ENCODE measurements at regions not wholly inside any gene's neighbourhood (a gene's known extent, or its start where the extent isn't known, plus 50 kb on each side); places are given as distances from the start of the nearest gene placed in this dataset.
"Not testable (repeated sequence)": the region's sequence is repeated elsewhere in the genome, so short reads cannot be mapped to it uniquely, and the experiment has no call there.

- DNase-seq (ENCODE audit: low spot score): no peak
- Histone ChIP-seq H3K4me3 (no peak overlapping the region), H3K9me3 (no peaks in the 10 kb centered on the region), H3K27me3 (no peaks in the 10 kb centered on the region), H3K27ac (no peak overlapping the region), H3K36me3 (no peaks in the 10 kb centered on the region), H3K4me1 (no peaks in the 10 kb centered on the region)
- no peak for TF ChIP-seq CTCF (IDR thresholded peaks at IDR 0.05)
These were observed 274.1 kb upstream of the CHRM3 start for GRCh38 chr1:239112101-239112935.

- H3K36me3 ChIP-seq: no peaks in the 10 kb centered on the region
- no peaks in the 10 kb centered on the region for H3K27me3 ChIP-seq
- no peaks in the 10 kb centered on the region for H3K4me1 ChIP-seq
- DNase-seq (ENCODE audit: low spot score): no peak
- no peak overlapping the region for H3K27ac ChIP-seq
- no peak overlapping the region for H3K4me3 ChIP-seq
- no peak for TF ChIP-seq CTCF (IDR thresholded peaks at IDR 0.05)
- no peaks in the 10 kb centered on the region for H3K9me3 ChIP-seq
These were observed 278.7 kb upstream of the CHRM3 start for GRCh38 chr1:239107676-239108075.

GRCh38 chr1:239106689-239107088 lies 279.7 kb upstream of the CHRM3 start:
- not testable (repeated sequence) for H3K4me1 ChIP-seq; H3K27me3 ChIP-seq; H3K4me3 ChIP-seq; H3K9me3 ChIP-seq; H3K36me3 ChIP-seq; DNase-seq (ENCODE audit: low spot score); H3K27ac ChIP-seq

GRCh38 chr1:239098400-239099037 lies 287.8 kb upstream of the CHRM3 start:
- Histone ChIP-seq H3K4me1 (no peaks in the 10 kb centered on the region), H3K4me3 (no peak overlapping the region), H3K27ac (no peak overlapping the region), H3K27me3 (no peaks in the 10 kb centered on the region), H3K9me3 (peaks cover 0 to 5% of the 10 kb centered on the region in 2 donors), H3K36me3 (no peaks in the 10 kb centered on the region)
- DNase-seq (ENCODE audit: low spot score): no peak
- no peak for TF ChIP-seq CTCF (IDR thresholded peaks at IDR 0.05)

- no peak overlapping the region for H3K4me3 ChIP-seq
- no peaks in the 10 kb centered on the region for H3K4me1 ChIP-seq
- no peaks in the 10 kb centered on the region for H3K36me3 ChIP-seq
- no peak overlapping the region for H3K27ac ChIP-seq
- no peak for TF ChIP-seq CTCF (IDR thresholded peaks at IDR 0.05)
- DNase-seq (ENCODE audit: low spot score): no peak
- no peaks in the 10 kb centered on the region for H3K9me3 ChIP-seq
- no peaks in the 10 kb centered on the region for H3K27me3 ChIP-seq
These were observed 294.8 kb upstream of the CHRM3 start for GRCh38 chr1:239091537-239091936.

GRCh38 chr1:239084459-239085080 lies 301.8 kb upstream of the CHRM3 start:
- no peak for TF ChIP-seq CTCF (IDR thresholded peaks at IDR 0.05)
- no peak overlapping the region for H3K4me3 ChIP-seq
- H3K4me1 ChIP-seq: no peaks in the 10 kb centered on the region
- H3K27ac ChIP-seq: no peak overlapping the region
- H3K9me3 ChIP-seq: no peaks in the 10 kb centered on the region
- no peaks in the 10 kb centered on the region for H3K36me3 ChIP-seq
- DNase-seq (ENCODE audit: low spot score): no peak
- H3K27me3 ChIP-seq: no peaks in the 10 kb centered on the region

- DNase-seq (ENCODE audit: low spot score); H3K27ac ChIP-seq; H3K36me3 ChIP-seq; H3K4me3 ChIP-seq; H3K27me3 ChIP-seq; H3K9me3 ChIP-seq; H3K4me1 ChIP-seq: not testable (repeated sequence)
These were observed 304.4 kb upstream of the CHRM3 start for GRCh38 chr1:239081947-239082346.
